ENCODE measurements at regions not wholly inside any gene's neighbourhood (a gene's known extent, or its start where the extent isn't known, plus 50 kb on each side); places are given as distances from the start of the nearest gene placed in this dataset.

DNA sequence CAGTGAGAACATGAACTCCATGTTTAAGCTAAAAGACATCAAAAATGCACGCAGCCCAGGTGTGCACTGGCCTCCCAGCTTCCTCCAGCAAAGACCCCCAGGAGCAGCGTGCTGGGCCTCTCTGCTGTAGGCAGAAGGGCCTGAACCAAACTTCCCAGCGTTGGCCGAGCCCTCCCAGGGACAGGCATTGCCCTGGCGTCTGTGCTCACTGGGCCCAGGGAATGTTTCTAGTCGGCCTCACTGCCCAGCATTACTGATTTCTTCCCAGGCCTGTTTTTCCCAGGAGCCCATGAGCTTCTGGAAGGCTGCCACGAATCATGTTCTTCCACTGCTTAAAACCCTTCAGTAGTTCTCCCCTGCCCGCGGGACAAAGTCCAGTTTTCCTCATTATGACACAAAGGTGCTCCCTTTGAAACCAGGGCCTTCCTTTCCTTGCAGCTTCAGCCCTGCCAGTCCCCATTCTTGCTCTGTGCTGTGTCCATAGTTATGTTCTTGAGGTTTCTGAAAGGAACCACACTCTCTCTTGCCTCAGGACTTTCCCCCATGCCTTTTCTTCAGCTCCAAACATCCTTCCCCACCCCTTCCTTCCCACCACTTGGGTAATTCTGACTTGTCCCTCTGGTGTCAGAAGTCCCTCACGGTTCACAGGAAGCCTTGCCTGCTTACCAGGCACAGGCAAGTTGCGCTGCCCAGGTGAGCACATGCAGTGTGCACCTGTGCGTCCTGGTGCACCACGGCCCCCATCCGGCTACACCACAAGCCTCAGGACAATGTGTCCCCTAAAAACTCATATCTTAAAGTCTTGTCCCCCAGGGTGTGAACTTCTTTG, 93.4 kb upstream of the ENPP6 start:
- no peak for DNase-seq (ENCODE audit: low read depth in 3 of 3, low spot score in 1 of 3)

DNA sequence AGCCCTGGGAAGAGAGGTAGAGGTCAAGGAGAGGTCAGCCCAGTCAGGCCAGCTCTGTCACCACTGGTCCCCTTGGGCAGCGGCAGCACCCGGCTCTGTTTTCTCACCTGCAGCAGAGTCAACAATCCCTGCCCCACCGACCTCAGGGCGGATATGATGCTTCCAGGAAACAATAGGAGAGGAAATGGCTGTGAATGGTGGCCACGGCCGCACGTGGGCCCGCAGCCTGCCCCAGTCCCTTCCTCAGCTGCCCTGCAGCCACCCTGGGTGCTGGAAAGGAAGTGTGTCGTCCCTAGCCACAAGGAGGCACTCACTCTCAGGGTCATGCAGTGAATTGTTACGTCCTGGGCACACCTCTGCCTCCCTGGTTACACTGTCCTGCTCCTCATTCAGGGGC, 92.5 kb upstream of the ENPP6 start:
- no peak for DNase-seq (ENCODE audit: low read depth in 3 of 3, low spot score in 1 of 3)

- DNase-seq (ENCODE audit: low read depth in 3 of 3, low spot score in 1 of 3), result no peak
These were observed 91.8 kb upstream of the ENPP6 start for GRCh38 chr4:184309241-184310170.

DNA sequence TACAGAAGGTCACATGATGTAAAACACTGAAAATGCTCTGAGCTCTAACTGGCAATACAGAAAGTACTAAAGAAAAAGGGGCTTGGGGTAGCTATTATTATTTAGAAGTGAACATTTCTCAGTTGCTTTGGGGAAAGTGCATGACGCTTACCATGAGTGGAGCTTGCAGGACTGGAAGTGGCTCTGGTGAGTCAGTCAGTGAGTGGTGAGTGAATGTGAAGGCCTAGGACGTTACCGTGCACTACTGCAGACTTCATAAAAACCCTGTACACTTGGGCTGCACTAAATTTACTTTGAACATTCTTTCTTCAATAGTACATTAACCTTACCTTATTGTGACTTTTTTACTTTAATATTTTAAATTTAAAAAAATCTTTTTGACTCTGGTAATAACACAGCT, 89.3 kb upstream of the ENPP6 start:
- DNase-seq (ENCODE audit: low read depth in 3 of 3, low spot score in 1 of 3), result no peak

DNA sequence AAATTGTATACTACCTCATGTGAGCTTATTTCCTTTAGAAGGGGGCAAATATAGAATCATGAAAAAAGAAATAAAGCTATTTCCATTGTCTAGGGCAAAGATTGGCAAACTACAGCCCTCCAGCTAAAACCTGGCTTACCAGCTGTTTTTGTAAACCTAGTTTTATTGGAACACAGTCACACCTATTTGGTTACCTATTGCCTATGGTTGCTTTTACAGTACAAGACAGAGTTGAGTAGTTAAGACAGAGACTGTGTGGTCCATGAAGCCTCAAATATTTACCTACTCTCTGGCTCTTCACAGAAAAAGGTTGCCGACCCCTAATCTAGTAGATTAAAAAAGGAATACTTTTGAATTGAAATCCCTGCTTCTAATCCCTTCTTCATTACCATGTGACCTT, 88.8 kb upstream of the ENPP6 start:
- DNase-seq (ENCODE audit: low read depth in 3 of 3, low spot score in 1 of 3), result no peak

GRCh38 chr4:184300816-184301215, 83.1 kb upstream of the ENPP6 start:
- DNase-seq (ENCODE audit: low read depth in 3 of 3, low spot score in 1 of 3), result no peak

DNA sequence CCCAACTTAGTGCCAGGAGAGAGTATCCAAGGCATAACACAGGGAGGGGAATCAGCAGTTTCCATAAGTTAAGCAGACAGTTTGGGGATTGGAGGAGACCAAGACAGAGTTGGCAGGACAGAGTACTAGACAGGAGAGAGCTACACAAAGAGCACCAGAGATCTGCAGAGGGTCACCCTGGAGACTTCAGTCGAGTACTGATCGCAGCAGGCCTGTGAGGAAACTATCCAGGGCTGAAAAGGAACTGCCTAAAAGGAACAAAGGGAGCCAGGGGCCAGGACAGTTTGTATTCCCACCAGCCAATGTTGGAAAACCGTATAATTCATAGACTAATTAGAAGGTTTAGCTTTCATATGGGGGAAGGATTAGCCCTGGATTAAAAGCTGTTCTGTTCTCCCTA, 80.6 kb upstream of the ENPP6 start:
- DNase-seq (ENCODE audit: low read depth in 3 of 3, low spot score in 1 of 3), result no peak

GRCh38 chr4:184295206-184295605, 77.5 kb upstream of the ENPP6 start:
- no peak for DNase-seq (ENCODE audit: low read depth in 3 of 3, low spot score in 1 of 3)

DNA sequence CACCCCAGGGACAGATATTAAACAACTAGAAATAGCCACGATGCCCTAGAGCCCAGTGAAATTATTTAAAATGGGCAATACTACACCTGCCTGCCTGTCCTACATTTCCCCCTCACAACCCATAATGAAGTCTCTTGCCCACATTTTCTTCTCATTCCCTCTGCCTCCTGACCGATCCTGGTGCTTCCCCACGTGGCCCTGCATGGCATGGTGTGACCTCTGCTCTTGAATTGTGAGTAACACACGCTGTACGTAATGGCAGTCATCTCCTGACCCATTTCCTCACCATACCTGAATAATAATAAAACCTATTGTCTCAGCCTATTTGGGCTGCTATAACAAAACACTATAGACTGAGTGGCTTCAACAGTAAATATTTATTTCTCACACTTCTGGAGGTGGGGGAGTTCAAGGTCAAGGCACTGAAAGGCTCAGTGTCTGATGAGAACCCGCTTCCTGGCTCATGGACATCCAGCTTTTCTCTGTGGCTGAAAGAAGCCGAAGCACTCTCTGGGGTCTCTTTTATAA, 77.0 kb upstream of the ENPP6 start:
- no peak for DNase-seq (ENCODE audit: low read depth in 3 of 3, low spot score in 1 of 3)

DNA sequence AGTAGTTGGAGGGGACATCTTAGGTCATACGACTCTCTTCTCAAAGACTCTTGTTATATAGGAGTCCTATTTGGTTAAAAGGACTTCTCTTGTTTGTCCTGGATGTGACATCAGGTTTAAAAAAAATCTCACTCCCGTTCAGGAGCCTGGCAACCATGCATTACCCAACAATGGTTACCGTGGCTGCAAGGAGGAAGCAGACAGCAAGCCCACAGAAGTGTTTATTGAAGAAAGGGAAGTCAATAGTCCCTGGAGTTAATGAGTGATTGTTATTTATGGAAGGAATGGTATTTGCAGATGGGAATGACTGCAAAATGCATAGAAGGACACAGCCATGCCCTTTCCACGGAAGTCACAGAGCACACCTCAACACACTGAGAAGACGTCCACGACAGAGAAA, 75.9 kb upstream of the ENPP6 start:
- no peak for DNase-seq (ENCODE audit: low read depth in 3 of 3, low spot score in 1 of 3)

- no peak for DNase-seq (ENCODE audit: low read depth in 3 of 3, low spot score in 1 of 3)
These were observed 75.2 kb upstream of the ENPP6 start for GRCh38 chr4:184292877-184293276.

DNA sequence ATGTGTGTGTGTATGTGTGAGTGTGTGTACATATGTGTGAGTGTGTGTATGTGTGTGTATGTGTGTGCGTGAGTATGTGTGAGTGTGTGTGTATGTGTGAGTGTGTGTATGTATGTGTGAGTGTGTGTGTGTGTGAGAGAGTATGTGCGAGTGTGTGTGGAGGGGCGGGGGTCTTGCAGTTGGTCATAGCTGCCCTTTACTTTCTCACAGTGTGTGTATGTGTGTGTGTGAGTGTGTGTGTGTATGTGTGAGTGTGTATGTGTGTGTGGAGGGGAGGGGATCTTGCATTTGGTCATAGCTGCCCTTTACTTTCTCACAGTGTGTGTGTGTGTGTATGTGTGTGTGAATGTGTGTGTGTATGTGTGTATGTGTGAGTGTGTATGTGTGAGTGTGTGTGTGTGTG, 74.8 kb upstream of the ENPP6 start:
- DNase-seq (ENCODE audit: low read depth in 3 of 3, low spot score in 1 of 3), result no peak

- DNase-seq (ENCODE audit: low read depth in 3 of 3, low spot score in 1 of 3), result no peak
These were observed 71.5 kb upstream of the ENPP6 start for GRCh38 chr4:184289179-184289535.

DNA sequence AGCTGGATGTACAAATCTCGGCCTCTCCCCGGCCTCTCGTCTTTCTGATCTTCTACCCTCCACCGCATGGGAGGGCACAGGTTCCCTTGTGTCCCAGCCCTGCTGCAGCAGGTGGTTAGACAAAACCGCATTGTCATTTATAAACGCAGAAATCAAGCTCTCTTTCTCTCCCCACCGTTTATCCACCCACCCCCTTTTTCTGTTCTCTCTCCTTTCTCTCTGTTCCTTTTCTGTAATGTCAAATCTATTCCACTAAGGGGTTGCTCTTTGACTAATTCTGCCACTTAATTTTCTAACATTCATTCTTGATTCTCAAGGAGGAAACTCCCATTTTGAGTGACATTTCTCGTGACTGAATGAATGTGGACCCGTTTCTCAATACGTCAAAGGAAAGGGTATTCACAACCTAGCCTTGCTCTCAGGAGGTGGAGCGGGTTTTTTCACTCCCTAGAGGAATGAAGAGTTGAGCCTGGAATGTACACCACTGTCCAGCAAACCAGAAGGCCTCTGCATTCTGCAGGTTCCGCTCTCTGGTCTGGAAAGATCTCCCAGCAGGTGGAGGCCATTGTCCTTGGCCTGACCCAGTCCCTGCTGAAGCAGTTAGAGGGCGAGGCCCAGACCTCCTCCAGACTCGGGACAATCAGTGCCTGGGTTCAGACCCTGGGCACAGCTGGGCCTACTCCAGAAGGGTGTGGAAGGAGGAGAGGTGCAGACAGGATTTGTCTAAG, 70.9 kb upstream of the ENPP6 start:
- no peak for DNase-seq (ENCODE audit: low read depth in 3 of 3, low spot score in 1 of 3)

DNA sequence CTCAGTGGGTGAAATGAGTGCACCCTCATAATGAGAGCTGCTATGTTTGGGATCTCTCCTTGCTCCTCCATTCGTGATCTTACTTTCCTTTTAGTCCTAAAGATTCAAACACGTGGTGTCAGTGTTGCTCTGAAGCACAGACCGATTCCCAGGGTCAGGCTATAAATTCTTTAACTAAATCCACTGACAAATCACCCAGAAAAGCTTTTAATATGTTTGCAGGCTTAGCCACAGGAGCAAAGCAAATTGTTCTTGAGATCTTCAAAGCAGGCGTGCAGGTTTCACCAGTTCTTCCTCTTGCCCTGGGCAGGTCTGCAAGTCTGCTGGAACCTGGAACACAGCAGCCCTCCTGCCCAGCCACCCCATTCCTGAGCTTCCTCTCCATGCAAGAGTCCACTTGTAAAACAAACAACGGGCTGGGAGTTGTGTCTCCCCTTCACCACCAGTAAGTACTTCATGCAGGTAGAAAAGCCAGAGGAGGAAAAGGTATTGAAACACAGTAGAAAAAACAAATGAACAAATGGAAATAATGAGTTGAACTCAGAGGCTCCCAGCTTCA, 70.1 kb upstream of the ENPP6 start:
- DNase-seq (ENCODE audit: low read depth in 3 of 3, low spot score in 1 of 3), result no peak

GRCh38 chr4:184286358-184286757, 68.7 kb upstream of the ENPP6 start:
- DNase-seq (ENCODE audit: low read depth in 3 of 3, low spot score in 1 of 3), result no peak

- DNase-seq (ENCODE audit: low read depth in 3 of 3, low spot score in 1 of 3), result no peak
These were observed 67.1 kb upstream of the ENPP6 start for GRCh38 chr4:184284742-184285141.

DNA sequence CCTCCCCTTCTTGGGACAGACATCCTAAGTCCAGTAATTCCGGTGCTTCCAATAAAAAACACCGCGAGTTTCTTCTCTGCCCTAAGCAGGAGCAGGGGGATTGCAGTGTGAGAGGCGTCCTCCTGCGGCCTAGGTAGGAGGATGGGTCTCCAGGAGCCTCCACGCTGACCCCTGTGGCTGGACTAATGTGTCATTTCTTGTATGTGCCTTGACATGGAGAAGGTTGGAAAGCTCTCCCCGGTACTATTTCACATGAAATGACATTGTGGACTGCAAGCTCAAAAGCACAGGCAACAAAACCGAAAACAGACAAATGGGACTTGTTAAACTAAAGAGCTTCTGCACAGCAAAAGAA, 66.6 kb upstream of the ENPP6 start:
- no peak for DNase-seq (ENCODE audit: low read depth in 3 of 3, low spot score in 1 of 3)

GRCh38 chr4:184283659-184284335, 66.1 kb upstream of the ENPP6 start:
- no peak for DNase-seq (ENCODE audit: low read depth in 3 of 3, low spot score in 1 of 3)

GRCh38 chr4:184282895-184283654, 65.4 kb upstream of the ENPP6 start:
- DNase-seq (ENCODE audit: low read depth in 3 of 3, low spot score in 1 of 3), result no peak

Data from stimulated activated CD4-positive, alpha-beta T cell treated with anti-CD3 and anti-CD28 coated beads, TNF-alpha, amount 100 ng/mL, for 1 hour (primary cell).